Small intestine (tissue), 7 donors: ENCODE measurements at regions not wholly inside any gene's neighbourhood (a gene's known extent, or its start where the extent isn't known, plus 50 kb on each side); places are given as distances from the start of the nearest gene placed in this dataset.

Source experiments
- DNase-seq, 2 donors: peaks; one replicate each; pipeline versions ENCODE4 v3.0.0 to v3.0.0-alpha.2; 2013
- FAIRE-seq: peaks from 2 replicates; lab custom pipeline; 2012; peaks lifted over from hg19 to GRCh38; lab: Jason Lieb, UNC
- H3K27ac ChIP-seq, 3 donors: one replicate each; pipeline ENCODE4 v1.5.1; 2013; ENCODE audit warnings: low read length in 2 of 3, mild to moderate bottlenecking in 2 of 3, control low read depth in 1 of 3, inconsistent platforms in 1 of 3, low read depth in 1 of 3, moderate library complexity in 1 of 3
- H3K27me3 ChIP-seq, 3 donors: one replicate each; pipeline ENCODE4 v1.6.1; 2013; ENCODE audit warnings: low read length in 3 of 3, inconsistent platforms in 1 of 3; ENCODE audit not compliant: control insufficient read depth in 3 of 3, insufficient read depth in 3 of 3
- H3K36me3 ChIP-seq, 3 donors: one replicate each; pipeline ENCODE4 v1.6.1; 2013; ENCODE audit warnings: low read length in 3 of 3, inconsistent platforms in 1 of 3, low read depth in 1 of 3, mild to moderate bottlenecking in 1 of 3, moderate library complexity in 1 of 3; ENCODE audit not compliant: control insufficient read depth in 3 of 3, insufficient read depth in 2 of 3
- H3K4me1 ChIP-seq, 3 donors: one replicate each; pipeline ENCODE4 v1.6.1; 2013; ENCODE audit warnings: low read length in 2 of 3, inconsistent platforms in 1 of 3, low read depth in 1 of 3, mild to moderate bottlenecking in 1 of 3, moderate library complexity in 1 of 3; ENCODE audit not compliant: control insufficient read depth in 3 of 3, insufficient read depth in 2 of 3
- H3K4me3 ChIP-seq, 3 donors: one replicate each; pipeline ENCODE4 v1.5.1; 2013; ENCODE audit warnings: low read length in 3 of 3, control low read depth in 1 of 3, inconsistent platforms in 1 of 3, low read depth in 1 of 3, mild to moderate bottlenecking in 1 of 3, moderate library complexity in 1 of 3
- H3K9me3 ChIP-seq, 2 donors: one replicate each; pipeline ENCODE4 v1.6.1; 2013; ENCODE audit warnings: low read depth in 1 of 2, low read length in 1 of 2; ENCODE audit not compliant: control insufficient read depth in 2 of 2, insufficient read depth in 1 of 2
- WGBS, 3 donors: extraction: QIAGEN DNeasy Blood & Tissue Kit; methylation state at CpG; one replicate each; pipeline ENCODE4 v1.1.7; 2013; 5-methylcytosine and 5-hydroxymethylcytosine counted together
- donor health status: healthy with polysubstance abuse.
- donor health status: control.
- donor health status: control.
- donor health status: Bipolar disorder and iron deficiency.
- donor health status: healthy.

GRCh38 chr3:115448851-115449250, 174.5 kb upstream of the GAP43 start:
- 36 to 80% (median 46%) methylated on average over 2 of the region's 2 CpGs for WGBS, 3 donors
- H3K4me1 ChIP-seq = peaks cover 0 to 3% (median 0%) of the 10 kb centered on the region in 3 donors
- H3K27me3 ChIP-seq = no peaks in the 10 kb centered on the region
- no peaks in the 10 kb centered on the region for H3K9me3 ChIP-seq
- H3K36me3 ChIP-seq = no peaks in the 10 kb centered on the region
- DNase-seq = no peak
- H3K4me3 ChIP-seq = no peak overlapping the region
- no peak for FAIRE-seq
- H3K27ac ChIP-seq = no peak overlapping the region

GRCh38 chr3:115450036-115450435, 173.3 kb upstream of the GAP43 start:
- peaks cover 0 to 3% (median 0%) of the 10 kb centered on the region in 3 donors for H3K4me1 ChIP-seq
- WGBS, 3 donors = 13 to 48% (median 19%) methylated on average over 4 of the region's 4 CpGs

GRCh38 chr3:115464036-115464435, 159.3 kb upstream of the GAP43 start:
- no peak for DNase-seq
- Histone ChIP-seq H3K9me3 (no peaks in the 10 kb centered on the region), H3K36me3 (no peaks in the 10 kb centered on the region), H3K4me1 (no peaks in the 10 kb centered on the region), H3K4me3 (no peak overlapping the region), H3K27me3 (no peaks in the 10 kb centered on the region), H3K27ac (no peak overlapping the region)
- WGBS, 3 donors = 51 to 76% (median 56%) methylated on average over 2 of the region's 2 CpGs
- no peak for FAIRE-seq

More at GRCh38 chr3:115450036-115450435, 173.3 kb upstream of the GAP43 start:
- H3K27ac ChIP-seq = no peak overlapping the region
- no peak for FAIRE-seq
- H3K27me3 ChIP-seq = no peaks in the 10 kb centered on the region
- no peak overlapping the region for H3K4me3 ChIP-seq
- no peak for DNase-seq
- H3K36me3 ChIP-seq = no peaks in the 10 kb centered on the region
- no peaks in the 10 kb centered on the region for H3K9me3 ChIP-seq

- no peaks in the 10 kb centered on the region for H3K36me3 ChIP-seq
- no peak overlapping the region for H3K4me3 ChIP-seq
- H3K27me3 ChIP-seq = no peaks in the 10 kb centered on the region
- DNase-seq (peak in 1 of 2 donors; percentile 7), FAIRE-seq (no peak)
- H3K27ac ChIP-seq = no peak overlapping the region
- 41 to 79% (median 68%) methylated on average over 3 of the region's 3 CpGs for WGBS, 3 donors
- no peaks in the 10 kb centered on the region for H3K4me1 ChIP-seq
- no peaks in the 10 kb centered on the region for H3K9me3 ChIP-seq
Observed at GRCh38 chr3:115469649-115470048, 153.7 kb upstream of the GAP43 start.

GRCh38 chr3:115470254-115470653, 153.1 kb upstream of the GAP43 start:
- no peaks in the 10 kb centered on the region for H3K4me1 ChIP-seq

GRCh38 chr3:115475178-115476041, 147.9 kb upstream of the GAP43 start:
- H3K27me3 ChIP-seq = no peaks in the 10 kb centered on the region
- H3K9me3 ChIP-seq = no peaks in the 10 kb centered on the region
- no peaks in the 10 kb centered on the region for H3K4me1 ChIP-seq
- DNase-seq (no peak), FAIRE-seq (no peak)
- WGBS, 3 donors = 61 to 79% (median 64%) methylated on average over 9 of the region's 9 CpGs
- H3K36me3 ChIP-seq = no peaks in the 10 kb centered on the region
- H3K27ac ChIP-seq = no peak overlapping the region
- no peak overlapping the region for H3K4me3 ChIP-seq

More at GRCh38 chr3:115470254-115470653, 153.1 kb upstream of the GAP43 start:
- FAIRE-seq = no peak
- Histone ChIP-seq H3K4me3 (no peak overlapping the region), H3K27me3 (no peaks in the 10 kb centered on the region), H3K27ac (no peak overlapping the region), H3K36me3 (no peaks in the 10 kb centered on the region), H3K9me3 (no peaks in the 10 kb centered on the region)
- no peak for DNase-seq
- WGBS, 3 donors = 64 to 77% (median 71%) methylated on average over 3 of the region's 3 CpGs

GRCh38 chr3:115476472-115476871, 146.8 kb upstream of the GAP43 start:
- H3K27me3 ChIP-seq = no peaks in the 10 kb centered on the region
- no peaks in the 10 kb centered on the region for H3K4me1 ChIP-seq
- H3K9me3 ChIP-seq = no peaks in the 10 kb centered on the region
- no peak overlapping the region for H3K4me3 ChIP-seq
- no peak for DNase-seq
- H3K27ac ChIP-seq = no peak overlapping the region
- FAIRE-seq = no peak
- no peaks in the 10 kb centered on the region for H3K36me3 ChIP-seq

GRCh38 chr3:115478359-115478758, 145.0 kb upstream of the GAP43 start:
- no peak for FAIRE-seq
- H3K36me3 ChIP-seq = no peaks in the 10 kb centered on the region

More at GRCh38 chr3:115478359-115478758, 145.0 kb upstream of the GAP43 start:
- no peaks in the 10 kb centered on the region for H3K9me3 ChIP-seq
- no peaks in the 10 kb centered on the region for H3K4me1 ChIP-seq
- no peak overlapping the region for H3K4me3 ChIP-seq
- no peak for DNase-seq
- no peaks in the 10 kb centered on the region for H3K27me3 ChIP-seq
- no peak overlapping the region for H3K27ac ChIP-seq
- WGBS, 3 donors = 80 to 89% (median 88%) methylated on average over 4 of the region's 4 CpGs
